ENCODE measurements at regions not wholly inside any gene's neighbourhood (a gene's known extent, or its start where the extent isn't known, plus 50 kb on each side); places are given as distances from the start of the nearest gene placed in this dataset.

- TF ChIP-seq POLR2AphosphoS5 (IDR thresholded peaks at IDR 0.05; ENCODE audit: low read length), result no peak
- TF ChIP-seq BHLHE40 (IDR thresholded peaks at IDR 0.05; ENCODE audit: borderline replicate concordance in 1 of 2, low read depth in 2 of 2, low read length in 1 of 2), result no peak
- no peak for TF ChIP-seq CTCF (IDR thresholded peaks at IDR 0.05 in 2 of 3, conservative IDR thresholded peaks at IDR 0.05 in 1 of 3; ENCODE audit: control insufficient read depth in 2 of 3, extremely low read depth in 1 of 3, insufficient read depth in 1 of 3, low read depth in 3 of 3, low read length in 3 of 3)
- no peak for TF ChIP-seq IRF3 (IDR thresholded peaks at IDR 0.05)
- TF ChIP-seq GABPA (IDR thresholded peaks at IDR 0.05; ENCODE audit: low read depth), result no peak
- no peak for TF ChIP-seq YY1 (IDR thresholded peaks at IDR 0.05; ENCODE audit: low read depth, low read length)
- TF ChIP-seq USF2 (IDR thresholded peaks at IDR 0.05; ENCODE audit: borderline replicate concordance, low read depth, low read length), result no peak
- TF ChIP-seq ZNF274 (IDR thresholded peaks at IDR 0.05; ENCODE audit: insufficient read depth, insufficient read length), result no peak
- TF ChIP-seq ZBTB11 (CRISPR knock-in tag; IDR thresholded peaks at IDR 0.05), result no peak
- no peak for TF ChIP-seq RUNX3 (IDR thresholded peaks at IDR 0.05; ENCODE audit: low read length)
- no peak for TF ChIP-seq NFYB (IDR thresholded peaks at IDR 0.05; ENCODE audit: insufficient read depth, low read depth, low read length)
- TF ChIP-seq E2F8 (IDR thresholded peaks at IDR 0.05; ENCODE audit: low read depth, partially characterized antibody), result no peak
Measured at GRCh38 chr1:98056781-98057180, 135.9 kb upstream of the DPYD start.

Data from GM12878 (cell line).